ENCODE measurements at regions not wholly inside any gene's neighbourhood (a gene's known extent, or its start where the extent isn't known, plus 50 kb on each side); places are given as distances from the start of the nearest gene placed in this dataset.

- DNase-seq (ENCODE audit: low read depth in 4 of 4, low spot score in 3 of 4): no peak
These were observed 185.1 kb downstream of the CLIC5 start for GRCh38 chr6:45830441-45831139.

- DNase-seq (ENCODE audit: low read depth in 4 of 4, low spot score in 3 of 4): no peak
These were observed 185.8 kb downstream of the CLIC5 start for GRCh38 chr6:45829873-45830272.

GRCh38 chr6:45827952-45828530, 187.6 kb downstream of the CLIC5 start:
- DNase-seq (ENCODE audit: low read depth in 4 of 4, low spot score in 3 of 4): no peak

- DNase-seq (ENCODE audit: low read depth in 4 of 4, low spot score in 3 of 4): no peak
These were observed 192.8 kb downstream of the CLIC5 start for GRCh38 chr6:45822873-45823272.

- no peak for DNase-seq (ENCODE audit: low read depth in 4 of 4, low spot score in 3 of 4)
These were observed 193.3 kb downstream of the CLIC5 start for GRCh38 chr6:45822246-45822812.

GRCh38 chr6:45818655-45819054, 197.0 kb downstream of the CLIC5 start:
- no peak for DNase-seq (ENCODE audit: low read depth in 4 of 4, low spot score in 3 of 4)

- DNase-seq (ENCODE audit: low read depth in 4 of 4, low spot score in 3 of 4): no peak
These were observed 198.9 kb downstream of the CLIC5 start for GRCh38 chr6:45816674-45817297.

- DNase-seq (ENCODE audit: low read depth in 4 of 4, low spot score in 3 of 4): no peak
These were observed 200.1 kb downstream of the CLIC5 start for GRCh38 chr6:45815466-45816125.

GRCh38 chr6:45814772-45815171, 200.9 kb downstream of the CLIC5 start:
- DNase-seq (ENCODE audit: low read depth in 4 of 4, low spot score in 3 of 4): no peak

GRCh38 chr6:45813943-45814342, 201.7 kb downstream of the CLIC5 start:
- no peak for DNase-seq (ENCODE audit: low read depth in 4 of 4, low spot score in 3 of 4)

GRCh38 chr6:45812922-45813321, 202.7 kb downstream of the CLIC5 start:
- DNase-seq (ENCODE audit: low read depth in 4 of 4, low spot score in 3 of 4): no peak

GRCh38 chr6:45808917-45809316, 206.7 kb downstream of the CLIC5 start:
- no peak for DNase-seq (ENCODE audit: low read depth in 4 of 4, low spot score in 3 of 4)

- no peak for DNase-seq (ENCODE audit: low read depth in 4 of 4, low spot score in 3 of 4)
These were observed 207.5 kb downstream of the CLIC5 start for GRCh38 chr6:45808042-45808645.

- no peak for DNase-seq (ENCODE audit: low read depth in 4 of 4, low spot score in 3 of 4)
These were observed 208.2 kb downstream of the CLIC5 start for GRCh38 chr6:45807311-45808041.

GRCh38 chr6:45806172-45806571, 209.5 kb downstream of the CLIC5 start:
- no peak for DNase-seq (ENCODE audit: low read depth in 4 of 4, low spot score in 3 of 4)

- no peak for DNase-seq (ENCODE audit: low read depth in 4 of 4, low spot score in 3 of 4)
These were observed 212.6 kb downstream of the CLIC5 start for GRCh38 chr6:45803071-45803470.

GRCh38 chr6:45801471-45802289, 214.0 kb downstream of the CLIC5 start:
- no peak for DNase-seq (ENCODE audit: low read depth in 4 of 4, low spot score in 3 of 4)

GRCh38 chr6:45800911-45801310, 214.7 kb downstream of the CLIC5 start:
- no peak for DNase-seq (ENCODE audit: low read depth in 4 of 4, low spot score in 3 of 4)

- DNase-seq (ENCODE audit: low read depth in 4 of 4, low spot score in 3 of 4): no peak
These were observed 220.0 kb downstream of the CLIC5 start for GRCh38 chr6:45795678-45796077.
